Transverse colon (tissue), 3 donors: ENCODE measurements at regions not wholly inside any gene's neighbourhood (a gene's known extent, or its start where the extent isn't known, plus 50 kb on each side); places are given as distances from the start of the nearest gene placed in this dataset.

ENCODE experiments used
- EP300 ChIP-seq: sonication (generic); formaldehyde crosslinking; IDR thresholded peaks from one replicate; pipeline ENCODE4 v1.6.1; 2017; ENCODE audit warnings: antibody characterized with exemption, low read depth
- TF ChIP-seq, protein P1 (sequence below), 5 experiments: fragments of 200-600 bp in 3 of 5; fragments of 450-650 bp in 2 of 5; sonication (generic) in 3 of 5; IDR thresholded peaks; 1 replicate in 2 of 5; 2 replicates in 3 of 5; pipeline ENCODE4 v1.5.1; 2016 to 2017; ENCODE audit warnings: antibody characterized with exemption in 5 of 5, inconsistent platforms in 3 of 5, mild to moderate bottlenecking in 2 of 5, moderate library complexity in 1 of 5

DNA sequence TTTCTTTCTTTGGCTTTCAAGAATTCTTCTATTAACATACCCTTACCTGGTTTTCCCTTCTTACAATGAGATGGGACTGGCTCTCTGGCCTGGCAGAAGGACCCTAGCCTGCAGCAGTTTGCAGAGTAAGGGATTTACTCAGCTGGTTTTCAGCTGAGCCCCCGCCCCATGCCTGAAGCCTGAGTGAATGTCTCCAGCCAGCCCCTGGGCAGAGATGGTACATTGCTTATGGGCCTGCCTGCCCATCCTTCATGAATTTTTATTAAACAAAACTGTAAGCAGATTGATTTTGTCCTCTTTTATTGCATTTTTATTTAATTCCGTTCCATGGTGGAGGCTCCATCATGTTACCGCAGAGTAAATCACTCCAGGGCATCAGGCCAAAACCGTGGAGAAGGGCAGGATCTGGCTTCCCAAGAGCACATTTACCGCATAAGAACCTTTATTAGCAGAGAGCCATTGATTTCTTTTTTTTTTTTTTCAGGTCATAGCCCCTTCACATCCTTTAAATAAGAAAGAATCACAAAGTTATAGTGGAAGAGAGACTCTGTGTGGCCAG lies 316.2 kb downstream of the DHX35 start:
- TF ChIP-seq, protein P1, sequence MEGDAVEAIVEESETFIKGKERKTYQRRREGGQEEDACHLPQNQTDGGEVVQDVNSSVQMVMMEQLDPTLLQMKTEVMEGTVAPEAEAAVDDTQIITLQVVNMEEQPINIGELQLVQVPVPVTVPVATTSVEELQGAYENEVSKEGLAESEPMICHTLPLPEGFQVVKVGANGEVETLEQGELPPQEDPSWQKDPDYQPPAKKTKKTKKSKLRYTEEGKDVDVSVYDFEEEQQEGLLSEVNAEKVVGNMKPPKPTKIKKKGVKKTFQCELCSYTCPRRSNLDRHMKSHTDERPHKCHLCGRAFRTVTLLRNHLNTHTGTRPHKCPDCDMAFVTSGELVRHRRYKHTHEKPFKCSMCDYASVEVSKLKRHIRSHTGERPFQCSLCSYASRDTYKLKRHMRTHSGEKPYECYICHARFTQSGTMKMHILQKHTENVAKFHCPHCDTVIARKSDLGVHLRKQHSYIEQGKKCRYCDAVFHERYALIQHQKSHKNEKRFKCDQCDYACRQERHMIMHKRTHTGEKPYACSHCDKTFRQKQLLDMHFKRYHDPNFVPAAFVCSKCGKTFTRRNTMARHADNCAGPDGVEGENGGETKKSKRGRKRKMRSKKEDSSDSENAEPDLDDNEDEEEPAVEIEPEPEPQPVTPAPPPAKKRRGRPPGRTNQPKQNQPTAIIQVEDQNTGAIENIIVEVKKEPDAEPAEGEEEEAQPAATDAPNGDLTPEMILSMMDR (IDR thresholded peaks at IDR 0.05) = no peak
- TF ChIP-seq EP300 = no peak
